ENCODE measurements at regions not wholly inside any gene's neighbourhood (a gene's known extent, or its start where the extent isn't known, plus 50 kb on each side); places are given as distances from the start of the nearest gene placed in this dataset.
"Not testable (repeated sequence)": the region's sequence is repeated elsewhere in the genome, so short reads cannot be mapped to it uniquely, and the experiment has no call there.

- no peak for DNase-seq (ENCODE audit: low spot score in 2 of 2)
- TF ChIP-seq CTCF (IDR thresholded peaks at IDR 0.05) = no peak
- no peaks in the 10 kb centered on the region for H3K27me3 ChIP-seq
Observed at GRCh38 chr6:150783813-150784212, 81.7 kb upstream of the MTHFD1L start.

GRCh38 chr6:150787429-150787828, 78.1 kb upstream of the MTHFD1L start:
- Histone ChIP-seq H3K9me3 (no peaks in the 10 kb centered on the region), H3K4me1 (no peaks in the 10 kb centered on the region), H3K36me3 (peaks cover 0 to 6% of the 10 kb centered on the region in 2 donors), H3K27me3 (no peaks in the 10 kb centered on the region), H3K27ac (no peak overlapping the region), H3K4me3 (no peak overlapping the region)
- intact Hi-C loops (cut with DNase I) = no loop called here
- DNase-seq (ENCODE audit: low spot score in 2 of 2) = no peak
- TF ChIP-seq CTCF (IDR thresholded peaks at IDR 0.05) = no peak

More at GRCh38 chr6:150783813-150784212, 81.7 kb upstream of the MTHFD1L start:
- Histone ChIP-seq H3K27ac (no peak overlapping the region), H3K36me3 (peaks cover 0 to 5% of the 10 kb centered on the region in 2 donors), H3K9me3 (no peaks in the 10 kb centered on the region), H3K4me3 (no peak overlapping the region), H3K4me1 (no peaks in the 10 kb centered on the region)
- intact Hi-C loops (cut with DNase I) = no loop called here

- no peak for DNase-seq (ENCODE audit: low spot score in 2 of 2)
- intact Hi-C loops (cut with DNase I) = no loop called here
- Histone ChIP-seq H3K27me3 (no peaks in the 10 kb centered on the region), H3K4me3 (no peak overlapping the region), H3K36me3 (peaks cover 2 to 6% of the 10 kb centered on the region in 2 donors), H3K4me1 (no peaks in the 10 kb centered on the region), H3K27ac (no peak overlapping the region), H3K9me3 (no peaks in the 10 kb centered on the region)
- TF ChIP-seq CTCF (IDR thresholded peaks at IDR 0.05) = no peak
Observed at GRCh38 chr6:150788089-150788488, 77.4 kb upstream of the MTHFD1L start.

GRCh38 chr6:150789906-150790305, 75.6 kb upstream of the MTHFD1L start:
- H3K27me3 ChIP-seq; H3K4me3 ChIP-seq; H3K27ac ChIP-seq; H3K4me1 ChIP-seq; H3K9me3 ChIP-seq; H3K36me3 ChIP-seq; intact Hi-C loops (cut with DNase I): not testable (repeated sequence)
- peak in 1 of 2 donors; percentile 49 for DNase-seq (ENCODE audit: low spot score in 2 of 2)

GRCh38 chr6:150791717-150792116, 73.8 kb upstream of the MTHFD1L start:
- intact Hi-C loops (cut with DNase I) = no loop called here
- Histone ChIP-seq H3K27ac (no peak overlapping the region), H3K27me3 (no peaks in the 10 kb centered on the region), H3K4me1 (no peaks in the 10 kb centered on the region), H3K36me3 (peaks cover 3 to 9% of the 10 kb centered on the region in 2 donors), H3K4me3 (no peak overlapping the region), H3K9me3 (no peaks in the 10 kb centered on the region)
- TF ChIP-seq CTCF (IDR thresholded peaks at IDR 0.05) = no peak
- DNase-seq (ENCODE audit: low spot score in 2 of 2) = no peak

GRCh38 chr6:150797949-150798348, 67.6 kb upstream of the MTHFD1L start:
- Histone ChIP-seq H3K27ac (no peak overlapping the region), H3K27me3 (no peaks in the 10 kb centered on the region), H3K4me1 (no peaks in the 10 kb centered on the region), H3K36me3 (peaks cover 3% of the 10 kb centered on the region in 2 donors), H3K4me3 (no peak overlapping the region), H3K9me3 (no peaks in the 10 kb centered on the region)
- intact Hi-C loops (cut with DNase I) = no loop called here
- no peak for TF ChIP-seq CTCF (IDR thresholded peaks at IDR 0.05)
- no peak for DNase-seq (ENCODE audit: low spot score in 2 of 2)

Data from ascending aorta (tissue), 2 donors.